Stomach (tissue), 8 donors: ENCODE measurements at regions not wholly inside any gene's neighbourhood (a gene's known extent, or its start where the extent isn't known, plus 50 kb on each side); places are given as distances from the start of the nearest gene placed in this dataset.

Experiments
- DNase-seq, 2 donors: peaks; one replicate each; pipeline versions ENCODE4 v3.0.0 to v3.0.0-alpha.2; 2013 to 2019
- H3K27ac ChIP-seq, 5 donors: fragments of 200-600 bp in 4 of 5; sonication (generic) in 4 of 5; one replicate each; pipeline ENCODE4 v1.5.1; 2013 to 2019; ENCODE audit warnings: mild to moderate bottlenecking in 1 of 5, moderate library complexity in 1 of 5
- H3K27me3 ChIP-seq, 3 donors: fragments of 200-600 bp; sonication (generic); one replicate each; pipeline ENCODE4 v1.5.1; 2017 to 2019; ENCODE audit warnings: mixed run types in 1 of 3
- H3K36me3 ChIP-seq, 4 donors: fragments of 200-600 bp; sonication (generic); 1 replicate in 3 of 4; 2 replicates in 1 of 4; pipeline ENCODE4 v1.5.1; 2016 to 2019
- H3K4me1 ChIP-seq, 4 donors: fragments of 200-600 bp; sonication (generic); one replicate each; pipeline ENCODE4 v1.5.1; 2016 to 2019
- H3K4me3 ChIP-seq, 4 donors: fragments of 200-600 bp; sonication (generic) in 3 of 4; one replicate each; pipeline ENCODE4 v1.5.1; 2016 to 2019; ENCODE audit warnings: mild to moderate bottlenecking in 1 of 4
- H3K9me3 ChIP-seq, 4 donors: fragments of 200-600 bp; sonication (generic); one replicate each; pipeline ENCODE4 v1.5.1; 2016 to 2019
- CTCF ChIP-seq, 7 experiments: fragments of 450-650 bp in 4 of 7; fragments of 200-600 bp in 3 of 7; sonication (generic) in 3 of 7; IDR thresholded peaks; one replicate each; pipeline ENCODE4 v1.5.1; 2016 to 2019; ENCODE audit warnings: antibody characterized with exemption in 7 of 7, control low read depth in 2 of 7, mild to moderate bottlenecking in 1 of 7
- EP300 ChIP-seq: sonication (generic); formaldehyde crosslinking; IDR thresholded peaks from one replicate; pipeline ENCODE4 v1.6.1; 2017; ENCODE audit warnings: antibody characterized with exemption
- POLR2A ChIP-seq, 4 donors: fragments of 450-650 bp; IDR thresholded peaks; one replicate each; pipeline ENCODE4 v1.6.1; 2016; ENCODE audit warnings: antibody characterized with exemption in 4 of 4, control low read depth in 2 of 4, mild to moderate bottlenecking in 1 of 4, moderate library complexity in 1 of 4
- POLR2AphosphoS5 ChIP-seq, 3 donors: sonication (generic); formaldehyde crosslinking; IDR thresholded peaks; one replicate each; pipeline ENCODE4 v1.6.1; 2016; ENCODE audit warnings: antibody characterized with exemption in 3 of 3
- WGBS, 5 donors: extraction: QIAGEN DNeasy Blood & Tissue Kit in 3 of 5; methylation state at CpG; one replicate each; pipeline versions ENCODE4 v1.1.5 to v1.1.7; 2013 to 2018; 5-methylcytosine and 5-hydroxymethylcytosine counted together
- intact Hi-C: fragments of 100-400 bp; cut with DNase I; formaldehyde crosslinking; loops from one replicate; pipeline ENCODE4 v1.15.1; 2023; ENCODE audit warnings: low total_unique reads
- donor health status: healthy with polysubstance abuse.
- donor health status: Bipolar disorder and iron deficiency.
- donor health status: healthy.

- peaks cover 0 to 6% (median 0%) of the 10 kb centered on the region in 4 donors for H3K4me1 ChIP-seq
- no peak for DNase-seq
- TF ChIP-seq CTCF (IDR thresholded peaks at IDR 0.05): no peak
- no peak for TF ChIP-seq POLR2AphosphoS5 (IDR thresholded peaks at IDR 0.05)
- TF ChIP-seq POLR2A (IDR thresholded peaks at IDR 0.05): no peak
- no peak for TF ChIP-seq EP300
- H3K27me3 ChIP-seq: no peaks in the 10 kb centered on the region
- intact Hi-C loops: no loop called here
- no peaks in the 10 kb centered on the region for H3K9me3 ChIP-seq
- H3K36me3 ChIP-seq: no peaks in the 10 kb centered on the region
- H3K4me3 ChIP-seq: no peak overlapping the region
- WGBS, 5 donors: 72 to 94% (median 92%) methylated on average over 2 of the region's 2 CpGs
- no peak overlapping the region for H3K27ac ChIP-seq
Observed at GRCh38 chr3:174431717-174432116, 427.4 kb upstream of the NAALADL2 start.

- 4 to 19% (median 9%) methylated on average over 1 of the region's 1 CpG for WGBS, 5 donors
- no peak overlapping the region for H3K4me3 ChIP-seq
- peaks cover 0 to 25% (median 12%) of the 10 kb centered on the region in 4 donors for H3K4me1 ChIP-seq
- no peaks in the 10 kb centered on the region for H3K36me3 ChIP-seq
- no peaks in the 10 kb centered on the region for H3K9me3 ChIP-seq
- peaks cover 0 to 4% (median 0%) of the 10 kb centered on the region in 3 donors for H3K27me3 ChIP-seq
- H3K27ac ChIP-seq: no peak overlapping the region
- TF ChIP-seq EP300 (no peak), POLR2A (IDR thresholded peaks at IDR 0.05) (no peak), POLR2AphosphoS5 (IDR thresholded peaks at IDR 0.05) (no peak)
- intact Hi-C loops: no loop called here
- DNase-seq: peak in 1 of 2 donors; percentile 17
Observed at GRCh38 chr3:174436367-174436766, 422.8 kb upstream of the NAALADL2 start.

GRCh38 chr3:174438501-174439145 lies 420.5 kb upstream of the NAALADL2 start:
- no peak overlapping the region for H3K4me3 ChIP-seq
- peak in 1 of 2 donors; percentile 2 for DNase-seq
- H3K4me1 ChIP-seq: peaks cover 0 to 36% (median 18%) of the 10 kb centered on the region in 4 donors
- TF ChIP-seq EP300 (no peak), CTCF (IDR thresholded peaks at IDR 0.05) (no peak), POLR2AphosphoS5 (IDR thresholded peaks at IDR 0.05) (no peak)
- intact Hi-C loops: no loop called here
- peak overlapping the region in 4 of 5 donors; percentile 93 to 98 (median 95) for H3K27ac ChIP-seq
- peaks cover 0 to 5% (median 0%) of the 10 kb centered on the region in 3 donors for H3K27me3 ChIP-seq
- H3K36me3 ChIP-seq: no peaks in the 10 kb centered on the region
- no peaks in the 10 kb centered on the region for H3K9me3 ChIP-seq
- WGBS, 5 donors: 59 to 74% (median 66%) methylated on average over 5 of the region's 5 CpGs

- no peaks in the 10 kb centered on the region for H3K36me3 ChIP-seq
- intact Hi-C loops: no loop called here
- TF ChIP-seq POLR2AphosphoS5 (IDR thresholded peaks at IDR 0.05): peak in 2 of 3 donors; percentile 29 to 78
- TF ChIP-seq CTCF (IDR thresholded peaks at IDR 0.05): no peak
- 25 to 31% (median 28%) methylated on average over 12 of the region's 12 CpGs for WGBS, 5 donors
- H3K27ac ChIP-seq: peak overlapping the region; percentile 46 to 98 (median 95)
- H3K4me3 ChIP-seq: peak overlapping the region; percentile 58 to 70 (median 64)
- peaks cover 0 to 5% (median 0%) of the 10 kb centered on the region in 3 donors for H3K27me3 ChIP-seq
- H3K9me3 ChIP-seq: no peaks in the 10 kb centered on the region
- peaks cover 0 to 36% (median 18%) of the 10 kb centered on the region in 4 donors for H3K4me1 ChIP-seq
- peak; percentile 26 to 82 for DNase-seq
Observed at GRCh38 chr3:174439331-174440252, 419.5 kb upstream of the NAALADL2 start.
